K562 (cell line): ENCODE measurements at regions not wholly inside any gene's neighbourhood (a gene's known extent, or its start where the extent isn't known, plus 50 kb on each side); places are given as distances from the start of the nearest gene placed in this dataset.

Experiments used
- ATAC-seq: fragments of 200-7000 bp; cut with Tn5 transposase; 3 replicates; pipeline ENCODE4 v1.9.1; 2020; ENCODE audit warnings: moderate library complexity
- BruUV-seq: library from RNA; stranded (reverse); fragments of 400-500 nt; replicated peaks from 2 replicates; lab custom pipeline; 2021; lab: Mats Ljungman, UMichigan
- CTCF ChIA-PET: fragments of 300-600 bp; formaldehyde crosslinking; extraction: SDS; loops from one replicate; lab custom pipeline; 2021; ENCODE audit warnings: low intra/inter-chr PET ratio; lab: Yijun Ruan, JAX
- POLR2A ChIA-PET: fragments of 300-600, 350-650 bp; sonication (Branson Sonifier 250); formaldehyde crosslinking; extraction: SDS; loops from one replicate; lab custom pipeline; 2021; ENCODE audit warnings: antibody characterized with exemption, inconsistent platforms; lab: Yijun Ruan, JAX
- DNase-seq, 4 experiments: peaks; one replicate each; pipeline versions ENCODE4 v3.0.0 to v3.0.0-alpha.2; 2011 to 2018; ENCODE audit warnings: low spot score in 3 of 4, mixed read lengths in 3 of 4; ENCODE audit errors: extremely low read depth in 1 of 4
- FAIRE-seq: peaks from 2 replicates; lab custom pipeline; 2011; peaks lifted over from hg19 to GRCh38; lab: Jason Lieb, UNC
- H2AFZ ChIP-seq: 2 replicates; pipeline ENCODE4 v1.6.0; 2011; ENCODE audit warnings: low read depth, low read length, control low read depth, inconsistent platforms
- H3K27ac ChIP-seq: fragments of 200-600 bp; 3 replicates; pipeline ENCODE4 v1.8.0; 2011; ENCODE audit warnings: low read depth, mild to moderate bottlenecking, control low read depth, inconsistent platforms, low read length, moderate library complexity, mixed read lengths; ENCODE audit errors: extremely low read depth
- H3K27me3 ChIP-seq, 2 experiments: fragments of 300-600 bp in 1 of 2; 2 replicates in 1 of 2; 3 replicates in 1 of 2; pipeline versions ENCODE4 v1.6.0 to v1.8.0; 2011; ENCODE audit warnings: inconsistent platforms in 2 of 2, low read length in 2 of 2, mild to moderate bottlenecking in 1 of 2, mixed read lengths in 1 of 2, moderate library complexity in 1 of 2; ENCODE audit not compliant: control insufficient read depth in 2 of 2, insufficient read depth in 2 of 2
- H3K36me3 ChIP-seq: fragments of 300-600 bp; 3 replicates; pipeline ENCODE4 v1.8.0; 2011; ENCODE audit warnings: mild to moderate bottlenecking, low read length, inconsistent platforms; ENCODE audit not compliant: control insufficient read depth, insufficient read depth
- H3K4me1 ChIP-seq, 2 experiments: fragments of 200-600 bp in 1 of 2; replicated peaks in 1 of 2; 2 replicates in 1 of 2; 3 replicates in 1 of 2; pipeline versions ENCODE4 v1.5.1 to v1.8.0; 2011; ENCODE audit warnings: inconsistent platforms in 2 of 2, low read length in 2 of 2, mild to moderate bottlenecking in 1 of 2, mixed read lengths in 1 of 2, moderate library complexity in 1 of 2; ENCODE audit not compliant: control insufficient read depth in 2 of 2, insufficient read depth in 2 of 2
- H3K4me2 ChIP-seq: 2 replicates; pipeline ENCODE4 v1.6.1; 2011; ENCODE audit warnings: low read length, control low read depth, inconsistent platforms, mixed read lengths; ENCODE audit not compliant: insufficient read depth
- H3K4me3 ChIP-seq: fragments of 200-600 bp; sonication (generic), shearing (Covaris generic); 2 replicates; pipeline ENCODE4 v1.5.1; 2016; ENCODE audit warnings: control low read depth, inconsistent platforms
- H3K79me2 ChIP-seq: fragments of 200-600 bp; 3 replicates; pipeline ENCODE4 v1.8.0; 2011; ENCODE audit warnings: low read length, inconsistent platforms; ENCODE audit not compliant: control insufficient read depth, insufficient read depth
- H3K9ac ChIP-seq, 2 experiments: 2 replicates each; pipeline versions ENCODE4 v1.6.0 to v1.6.1; 2011; ENCODE audit warnings: low read depth in 2 of 2, low read length in 2 of 2, control low read depth in 1 of 2, inconsistent platforms in 1 of 2, mild to moderate bottlenecking in 1 of 2, mixed read lengths in 1 of 2; ENCODE audit not compliant: insufficient read depth in 1 of 2
- H3K9me1 ChIP-seq: one replicate; pipeline ENCODE4 v1.6.0; 2011; ENCODE audit warnings: inconsistent platforms, mild to moderate bottlenecking, low read length, moderate library complexity; ENCODE audit not compliant: control insufficient read depth, insufficient read depth
- H3K9me3 ChIP-seq: replicated peaks from 2 replicates; pipeline ENCODE4 v1.5.1; 2011; ENCODE audit warnings: low read depth, low read length, inconsistent platforms; ENCODE audit not compliant: control insufficient read depth, insufficient read depth
- H4K20me1 ChIP-seq: replicated peaks from 2 replicates; pipeline ENCODE4 v1.6.1; 2011; ENCODE audit warnings: low read length, inconsistent platforms, mixed read lengths; ENCODE audit not compliant: control insufficient read depth, insufficient read depth
- ILK ChIP-seq: fragments of 450-650 bp; IDR thresholded peaks from 2 replicates; pipeline ENCODE4 v1.6.1; 2016; ENCODE audit warnings: missing genetic modification characterization, low read depth, mild to moderate bottlenecking, missing compliant biosample characterization, moderate library complexity, borderline replicate concordance
- NBN ChIP-seq: fragments of 450-650 bp; IDR thresholded peaks from 2 replicates; pipeline ENCODE4 v1.6.1; 2016; ENCODE audit warnings: low read depth, mild to moderate bottlenecking
- RNF219 ChIP-seq: fragments of 250-450 bp; sonication (Bioruptor Pico); IDR thresholded peaks from 2 replicates; pipeline ENCODE4 v1.5.0; 2022; ENCODE audit warnings: mild to moderate bottlenecking
- WHSC1 ChIP-seq: IDR thresholded peaks from one replicate; pipeline ENCODE4 v1.6.1; 2012; ENCODE audit warnings: low read length, control low read depth, inconsistent platforms
- ZNF239 ChIP-seq: fragments of 250-450 bp; sonication (Bioruptor Pico); IDR thresholded peaks from 2 replicates; pipeline ENCODE4 v1.4.0; 2020; ENCODE audit warnings: mild to moderate bottlenecking
- ZNF436 ChIP-seq: fragments of 250-450, 450-650 bp; sonication (Bioruptor Pico); formaldehyde crosslinking; IDR thresholded peaks from 2 replicates; pipeline ENCODE4 v1.7.0; 2020; ENCODE audit warnings: mild to moderate bottlenecking
- ZNF583 ChIP-seq: fragments of 250-450 bp; sonication (Bioruptor Pico); IDR thresholded peaks from 2 replicates; pipeline ENCODE4 v1.4.0; 2020
- WGBS: fragments of 100-300 bp; shearing (Covaris generic); methylation state at CpG from one replicate; pipeline ENCODE4 v1.1.6; 2016; ENCODE audit warnings: low coverage, mixed read lengths; ENCODE audit not compliant: insufficient coverage; ENCODE audit errors: missing lambda C conversion rate; 5-methylcytosine and 5-hydroxymethylcytosine counted together
- in situ Hi-C: fragments of 300-500 bp; cut with MboI; formaldehyde crosslinking; loops from 4 replicates; pipeline ENCODE4 v1.15.0; 2018; ENCODE audit warnings: inconsistent platforms, mixed read lengths
- intact Hi-C: fragments of 100-400 bp; cut with micrococcal nuclease; formaldehyde crosslinking; loops from 2 replicates; pipeline ENCODE4 v1.14.2; 2022

- Histone ChIP-seq H3K27me3 (no peaks in the 10 kb centered on the region), H4K20me1 (no peaks in the 10 kb centered on the region), H2AFZ (no peak overlapping the region), H3K9me1 (no peaks in the 10 kb centered on the region), H3K9ac (no peak overlapping the region), H3K79me2 (no peaks in the 10 kb centered on the region), H3K9me3 (no peaks in the 10 kb centered on the region; the same call in 1 of the 2 replicates), H3K4me1 (no peaks in the 10 kb centered on the region), H3K27ac (no peak overlapping the region), H3K4me2 (no peak overlapping the region), H3K4me3 (no peak overlapping the region), H3K36me3 (no peaks in the 10 kb centered on the region)
- ChIA-PET POLR2A (no interaction called here), CTCF (no interaction called here)
- no peak for DNase-seq
- in situ Hi-C loops, result no loop called here
- intact Hi-C loops, result no loop called here
- no peak for TF ChIP-seq RNF219 (CRISPR knock-in tag)
- no peak for TF ChIP-seq ZNF436 (CRISPR knock-in tag)
- no peak for TF ChIP-seq WHSC1
- TF ChIP-seq ZNF239 (CRISPR knock-in tag), result no peak
- TF ChIP-seq NBN, result no peak
- TF ChIP-seq ZNF583 (CRISPR knock-in tag), result no peak
- TF ChIP-seq ILK (tag), result no peak
- no peak for ATAC-seq
- FAIRE-seq, result no peak
- 10% methylated on average over 2 of the region's 2 CpGs for WGBS
- no TSS peak for BruUV-seq
Measured at GRCh38 chr2:142757111-142757510, 120.4 kb upstream of the KYNU start.
